ENCODE measurements at regions not wholly inside any gene's neighbourhood (a gene's known extent, or its start where the extent isn't known, plus 50 kb on each side); places are given as distances from the start of the nearest gene placed in this dataset.

GRCh38 chrX:87078231-87078630 is 439.4 kb upstream of the KLHL4 start:
- Histone ChIP-seq H3K4me1 (no peaks in the 10 kb centered on the region), H3K27me3 (no peaks in the 10 kb centered on the region), H3K9me3 (no peaks in the 10 kb centered on the region), H3K27ac (no peak overlapping the region), H3K36me3 (no peaks in the 10 kb centered on the region), H3K4me3 (no peak overlapping the region)
- TF ChIP-seq CTCF (IDR thresholded peaks at IDR 0.05) (no peak), POLR2A (IDR thresholded peaks at IDR 0.05) (no peak), EP300 (IDR thresholded peaks at IDR 0.05) (no peak)
- 78 to 88% methylated on average over 5 of the region's 5 CpGs for WGBS, 2 donors
- no peak for DNase-seq (ENCODE audit: low spot score in 2 of 2)

DNA sequence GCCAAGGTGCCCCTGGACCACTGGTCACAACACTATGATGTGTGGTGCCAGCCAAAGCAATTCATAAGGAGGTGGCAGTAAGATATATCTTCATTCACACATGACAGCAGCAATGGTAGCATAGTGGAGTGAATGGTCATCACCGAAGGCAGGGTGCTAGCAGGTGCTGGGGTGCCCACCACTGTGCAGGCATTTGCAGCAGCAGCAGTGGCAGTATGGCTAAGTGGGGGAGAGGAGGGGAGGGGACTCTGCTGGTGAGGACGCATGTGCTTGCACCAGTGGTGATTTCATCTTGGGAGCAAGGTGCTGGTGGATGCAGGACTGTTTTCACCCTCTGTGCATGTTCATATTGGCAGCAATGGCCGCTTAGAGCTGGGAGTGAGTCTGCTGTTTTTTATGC is 419.1 kb upstream of the KLHL4 start:
- WGBS, 2 donors, result 80 to 89% methylated on average over 1 to 3 of the region's 3 CpGs
- H3K36me3 ChIP-seq, result no peaks in the 10 kb centered on the region
- TF ChIP-seq EP300 (IDR thresholded peaks at IDR 0.05) (no peak), POLR2A (IDR thresholded peaks at IDR 0.05) (no peak), CTCF (IDR thresholded peaks at IDR 0.05) (no peak)
- no peak overlapping the region for H3K4me3 ChIP-seq
- no peak for DNase-seq (ENCODE audit: low spot score in 2 of 2)
- peaks cover 0 to 6% of the 10 kb centered on the region in 2 donors for H3K27me3 ChIP-seq
- H3K27ac ChIP-seq, result no peak overlapping the region
- H3K4me1 ChIP-seq, result no peaks in the 10 kb centered on the region
- no peaks in the 10 kb centered on the region for H3K9me3 ChIP-seq

- Histone ChIP-seq H3K36me3 (no peaks in the 10 kb centered on the region), H3K27me3 (no peaks in the 10 kb centered on the region), H3K4me3 (no peak overlapping the region), H3K4me1 (no peaks in the 10 kb centered on the region), H3K27ac (no peak overlapping the region), H3K9me3 (peaks cover 0 to 4% (median 0%) of the 10 kb centered on the region in 4 donors)
- WGBS, 2 donors, result 48 to 50% methylated on average over 1 of the region's 1 CpG
- DNase-seq (ENCODE audit: low spot score in 2 of 2), result no peak
- TF ChIP-seq CTCF (IDR thresholded peaks at IDR 0.05) (no peak), EP300 (IDR thresholded peaks at IDR 0.05) (no peak), POLR2A (IDR thresholded peaks at IDR 0.05) (no peak)
These were observed 412.5 kb upstream of the KLHL4 start for GRCh38 chrX:87105131-87105530.

DNA sequence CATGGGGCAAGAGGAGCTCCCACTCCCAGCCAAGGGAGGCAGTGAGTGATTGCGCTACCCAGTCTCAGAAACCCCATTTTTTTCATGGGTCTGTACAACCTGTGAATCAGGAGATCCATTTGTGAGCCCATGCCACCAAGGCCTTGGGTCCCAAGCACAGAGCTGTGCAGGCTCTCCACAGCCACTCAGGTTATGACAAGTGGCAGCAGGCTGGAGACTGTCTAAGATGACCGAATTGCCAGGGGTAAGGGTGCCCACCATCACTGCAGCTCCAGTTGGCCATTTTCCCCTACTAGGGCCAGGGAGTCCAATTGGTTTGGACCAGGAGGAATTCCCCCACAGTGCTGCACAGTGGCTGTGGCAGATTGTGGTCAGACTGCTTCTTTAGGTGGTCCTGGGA is 407.5 kb upstream of the KLHL4 start:
- H3K4me1 ChIP-seq, result no peaks in the 10 kb centered on the region
- no peaks in the 10 kb centered on the region for H3K27me3 ChIP-seq
- WGBS, 2 donors, result 76% methylated on average over 2 of the region's 2 CpGs; no CpG with 5 or more reads in 1 of the 2 donors
- no peaks in the 10 kb centered on the region for H3K36me3 ChIP-seq
- no peak overlapping the region for H3K4me3 ChIP-seq
- TF ChIP-seq CTCF (IDR thresholded peaks at IDR 0.05) (no peak), POLR2A (IDR thresholded peaks at IDR 0.05) (no peak), EP300 (IDR thresholded peaks at IDR 0.05) (no peak)
- H3K9me3 ChIP-seq, result peaks cover 0 to 5% (median 0%) of the 10 kb centered on the region in 4 donors
- DNase-seq (ENCODE audit: low spot score in 2 of 2), result no peak
- no peak overlapping the region for H3K27ac ChIP-seq

DNA sequence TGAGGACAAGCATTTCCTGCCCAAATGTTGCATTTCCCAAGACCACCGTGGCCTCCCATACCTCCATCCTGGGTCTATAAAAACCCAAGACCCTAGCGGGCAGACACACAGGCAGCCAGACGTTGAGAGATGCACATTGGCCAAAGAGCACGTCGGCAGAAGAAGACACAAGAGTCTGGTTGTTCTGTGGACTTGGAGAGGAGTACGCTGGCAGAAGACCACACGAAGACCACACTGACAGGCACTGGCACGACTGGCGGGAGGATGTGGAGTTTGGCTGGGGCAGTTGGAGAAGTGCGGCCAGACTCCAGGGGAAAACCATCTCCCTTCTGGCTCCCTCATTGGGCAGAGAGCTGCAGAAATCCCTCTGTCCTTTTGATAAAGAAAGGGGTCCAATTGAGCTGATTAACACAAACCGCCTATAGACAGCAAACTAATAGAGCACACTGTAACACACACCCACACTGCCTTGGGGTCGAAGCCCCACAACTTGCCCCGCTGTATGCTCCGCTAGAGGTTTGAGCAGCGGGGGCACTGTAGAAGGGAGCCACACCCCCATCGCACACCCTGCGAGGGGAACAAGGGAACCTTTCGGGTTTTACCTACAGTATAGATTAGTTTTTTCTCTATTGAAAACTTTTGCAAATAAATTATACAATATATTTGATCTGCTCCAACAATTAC is 376.7 kb upstream of the KLHL4 start:
- DNase-seq (ENCODE audit: low spot score in 2 of 2), result no peak
- Histone ChIP-seq H3K4me3 (no peak overlapping the region), H3K27ac (no peak overlapping the region), H3K9me3 (no peaks in the 10 kb centered on the region), H3K4me1 (no peaks in the 10 kb centered on the region), H3K36me3 (no peaks in the 10 kb centered on the region), H3K27me3 (no peaks in the 10 kb centered on the region)
- no peak for TF ChIP-seq CTCF (IDR thresholded peaks at IDR 0.05)
- no peak for TF ChIP-seq EP300 (IDR thresholded peaks at IDR 0.05)
- TF ChIP-seq POLR2A (IDR thresholded peaks at IDR 0.05), result no peak
- WGBS, 2 donors, result 83 to 88% methylated on average over 9 to 18 of the region's 18 CpGs
